SK-N-SH (cell line): ENCODE measurements at regions not wholly inside any gene's neighbourhood (a gene's known extent, or its start where the extent isn't known, plus 50 kb on each side); places are given as distances from the start of the nearest gene placed in this dataset.

ENCODE experiments used
- CTCF ChIA-PET: fragments of 300-600, 350-600 bp; formaldehyde crosslinking; extraction: SDS; loops from one replicate; lab custom pipeline; 2021; lab: Yijun Ruan, JAX
- POLR2A ChIA-PET: fragments of 350-600 bp; sonication (Branson Sonifier 250); formaldehyde crosslinking; extraction: SDS; loops from one replicate; lab custom pipeline; 2020; ENCODE audit warnings: antibody characterized with exemption, inconsistent platforms; lab: Yijun Ruan, JAX
- DNase-seq: peaks from one replicate; pipeline ENCODE4 v3.0.0; 2012
- H2AFZ ChIP-seq: fragments of 200-600 bp; sonication (generic); 2 replicates; pipeline ENCODE4 v1.8.1; 2016; ENCODE audit warnings: antibody characterized with exemption, mild to moderate bottlenecking, low read depth
- H3F3A ChIP-seq: fragments of 200-600 bp; sonication (generic); replicated peaks from 2 replicates; pipeline ENCODE3; 2016; ENCODE audit warnings: antibody characterized with exemption, mild to moderate bottlenecking; ENCODE audit not compliant: insufficient read depth
- H3K27ac ChIP-seq, 2 experiments: fragments of 200-500 bp in 1 of 2; fragments of 200-600 bp in 1 of 2; sonication (Bioruptor generic) in 1 of 2; sonication (generic), shearing (Covaris generic) in 1 of 2; 2 replicates each; pipeline versions ENCODE4 v1.5.1 to v1.6.1; 2014 to 2016; ENCODE audit warnings: low read depth in 2 of 2, inconsistent platforms in 1 of 2, low read length in 1 of 2, mild to moderate bottlenecking in 1 of 2, mixed read lengths in 1 of 2
- H3K27me3 ChIP-seq: fragments of 200-600 bp; sonication (generic), shearing (Covaris generic); 2 replicates; pipeline ENCODE4 v1.6.1; 2016; ENCODE audit warnings: mixed run types; ENCODE audit not compliant: insufficient read depth
- H3K36me3 ChIP-seq, 2 experiments: fragments of 200-500 bp in 1 of 2; fragments of 200-600 bp in 1 of 2; sonication (Bioruptor generic) in 1 of 2; sonication (generic) in 1 of 2; replicated peaks in 1 of 2; 2 replicates each; pipeline versions ENCODE3 to v1.5.1; 2014 to 2016; ENCODE audit warnings: low read length in 1 of 2, mild to moderate bottlenecking in 1 of 2; ENCODE audit not compliant: insufficient read depth in 2 of 2, control insufficient read depth in 1 of 2
- H3K4me1 ChIP-seq, 2 experiments: fragments of 200-500 bp in 1 of 2; fragments of 200-600 bp in 1 of 2; sonication (Bioruptor generic) in 1 of 2; sonication (generic), shearing (Covaris generic) in 1 of 2; 2 replicates each; pipeline versions ENCODE4 v1.5.1 to v1.6.1; 2014 to 2016; ENCODE audit warnings: low read depth in 1 of 2, low read length in 1 of 2, mixed run types in 1 of 2; ENCODE audit not compliant: insufficient read depth in 2 of 2, control insufficient read depth in 1 of 2
- H3K4me2 ChIP-seq: fragments of 200-600 bp; sonication (generic), shearing (Covaris generic); 2 replicates; pipeline ENCODE4 v1.6.1; 2017; ENCODE audit warnings: mixed run types
- H3K4me3 ChIP-seq, 2 experiments: fragments of 200-500 bp in 1 of 2; fragments of 200-600 bp in 1 of 2; sonication (Bioruptor generic) in 1 of 2; sonication (generic), shearing (Covaris generic) in 1 of 2; 2 replicates each; pipeline versions ENCODE4 v1.5.1 to v1.8.1; 2014 to 2016; ENCODE audit warnings: low read depth in 2 of 2, inconsistent platforms in 1 of 2, low read length in 1 of 2, mild to moderate bottlenecking in 1 of 2, mixed read lengths in 1 of 2, moderate library complexity in 1 of 2
- H3K79me2 ChIP-seq: fragments of 200-600 bp; sonication (generic); 2 replicates; pipeline ENCODE4 v1.8.1; 2017; ENCODE audit warnings: mild to moderate bottlenecking; ENCODE audit not compliant: insufficient read depth
- H3K9ac ChIP-seq: fragments of 200-600 bp; sonication (generic); 2 replicates; pipeline ENCODE4 v1.6.1; 2017; ENCODE audit warnings: mixed run types
- H3K9me2 ChIP-seq: fragments of 200-600 bp; sonication (generic); 2 replicates; pipeline ENCODE4 v1.6.1; 2017; ENCODE audit warnings: mixed run types
- H3K9me3 ChIP-seq: fragments of 200-600 bp; sonication (generic); 2 replicates; pipeline ENCODE4 v1.6.1; 2017; ENCODE audit warnings: mixed run types, mild to moderate bottlenecking, moderate library complexity
- H4K20me1 ChIP-seq: fragments of 200-600 bp; sonication (generic); 2 replicates; pipeline ENCODE4 v1.6.1; 2017; ENCODE audit warnings: mild to moderate bottlenecking, mixed run types; ENCODE audit not compliant: insufficient read depth
- CHD2 ChIP-seq: fragments of 150-350 bp; IDR thresholded peaks from 2 replicates; pipeline ENCODE4 v1.6.1; 2018; ENCODE audit warnings: low read length; ENCODE audit not compliant: partially characterized antibody
- ELF1 ChIP-seq: IDR thresholded peaks from 2 replicates; pipeline ENCODE4 v1.4.0; 2012
- FOSL2 ChIP-seq: IDR thresholded peaks from 2 replicates; pipeline ENCODE4 v1.4.0; 2012; ENCODE audit warnings: low read depth, mild to moderate bottlenecking, moderate library complexity, borderline replicate concordance
- FOXM1 ChIP-seq: IDR thresholded peaks from 2 replicates; pipeline ENCODE4 v1.4.0; 2012; ENCODE audit warnings: low read depth, mild to moderate bottlenecking
- GABPA ChIP-seq: IDR thresholded peaks from 2 replicates; pipeline ENCODE4 v1.4.0; 2012; ENCODE audit warnings: low read depth, mild to moderate bottlenecking
- IRF3 ChIP-seq: fragments of 150-350 bp; IDR thresholded peaks from 2 replicates; pipeline ENCODE4 v1.6.1; 2016; ENCODE audit warnings: mild to moderate bottlenecking, low read depth, low read length
- MXI1 ChIP-seq: IDR thresholded peaks from 2 replicates; pipeline ENCODE4 v1.6.1; 2012; ENCODE audit warnings: mild to moderate bottlenecking, low read depth, low read length, improper control_type of control experiment
- NFIC ChIP-seq: IDR thresholded peaks from 2 replicates; pipeline ENCODE4 v1.4.0; 2012; ENCODE audit warnings: borderline replicate concordance
- POLR2AphosphoS5 ChIP-seq: IDR thresholded peaks from 2 replicates; pipeline ENCODE4 v1.6.1; 2012; ENCODE audit warnings: low read depth, low read length
- RAD21 ChIP-seq: IDR thresholded peaks from 2 replicates; pipeline ENCODE4 v1.6.1; 2012; ENCODE audit warnings: mild to moderate bottlenecking, low read length
- RCOR1 ChIP-seq: fragments of 150-350 bp; IDR thresholded peaks from 2 replicates; pipeline ENCODE4 v1.6.1; 2017; ENCODE audit warnings: antibody characterized with exemption, low read length
- REST ChIP-seq: IDR thresholded peaks from 2 replicates; pipeline ENCODE4 v1.6.1; 2012; ENCODE audit warnings: mild to moderate bottlenecking, low read depth, low read length, moderate library complexity
- RFX5 ChIP-seq: IDR thresholded peaks from 2 replicates; pipeline ENCODE4 v1.6.1; 2012; ENCODE audit warnings: mild to moderate bottlenecking, improper control_type of control experiment, low read length
- SIN3A ChIP-seq: IDR thresholded peaks from 2 replicates; pipeline ENCODE4 v1.6.1; 2012; ENCODE audit warnings: low read depth, mild to moderate bottlenecking, low read length, moderate library complexity, borderline replicate concordance
- TAF1 ChIP-seq: IDR thresholded peaks from 2 replicates; pipeline ENCODE4 v1.6.1; 2012; ENCODE audit warnings: low read depth, mild to moderate bottlenecking, low read length, moderate library complexity, borderline replicate concordance
- TCF12 ChIP-seq: IDR thresholded peaks from 2 replicates; pipeline ENCODE4 v1.4.0; 2012
- YY1 ChIP-seq: IDR thresholded peaks from 2 replicates; pipeline ENCODE4 v1.4.0; 2012; ENCODE audit warnings: low read depth, mild to moderate bottlenecking
- ZBTB33 ChIP-seq: IDR thresholded peaks from 2 replicates; pipeline ENCODE4 v1.4.0; 2012; ENCODE audit warnings: low read depth, borderline replicate concordance
- WGBS: methylation state at CpG from one replicate; pipeline ENCODE4 v1.1.6; 2017; ENCODE audit warnings: low lambda C conversion rate; 5-methylcytosine and 5-hydroxymethylcytosine counted together
- TF ChIP-seq, protein P1 (sequence below): fragments of 200-600 bp; sonication (generic); IDR thresholded peaks from 2 replicates; pipeline ENCODE4 v1.6.1; 2017; ENCODE audit warnings: antibody characterized with exemption, mild to moderate bottlenecking, moderate library complexity

GRCh38 chr11:43067681-43068080 lies 244.1 kb upstream of the API5 start:
- Histone ChIP-seq H3K4me1 (peaks cover 0 to 2% of the 10 kb centered on the region in 2 experiments; a peak in 2 of 4 replicates), H3F3A (no peaks in the 10 kb centered on the region), H3K79me2 (no peaks in the 10 kb centered on the region), H3K4me3 (no peak overlapping the region), H3K4me2 (no peak overlapping the region), H3K36me3 (no peaks in the 10 kb centered on the region), H2AFZ (no peak overlapping the region), H4K20me1 (no peaks in the 10 kb centered on the region), H3K9me3 (no peaks in the 10 kb centered on the region), H3K27me3 (no peaks in the 10 kb centered on the region), H3K9ac (no peak overlapping the region), H3K27ac (no peak overlapping the region), H3K9me2 (no peaks in the 10 kb centered on the region)
- no peak for TF ChIP-seq ZBTB33
- TF ChIP-seq NFIC = no peak
- no peak for TF ChIP-seq YY1
- TF ChIP-seq ELF1 = no peak
- TF ChIP-seq RCOR1 = no peak
- TF ChIP-seq IRF3 = no peak
- no peak for TF ChIP-seq FOSL2
- TF ChIP-seq, protein P1, sequence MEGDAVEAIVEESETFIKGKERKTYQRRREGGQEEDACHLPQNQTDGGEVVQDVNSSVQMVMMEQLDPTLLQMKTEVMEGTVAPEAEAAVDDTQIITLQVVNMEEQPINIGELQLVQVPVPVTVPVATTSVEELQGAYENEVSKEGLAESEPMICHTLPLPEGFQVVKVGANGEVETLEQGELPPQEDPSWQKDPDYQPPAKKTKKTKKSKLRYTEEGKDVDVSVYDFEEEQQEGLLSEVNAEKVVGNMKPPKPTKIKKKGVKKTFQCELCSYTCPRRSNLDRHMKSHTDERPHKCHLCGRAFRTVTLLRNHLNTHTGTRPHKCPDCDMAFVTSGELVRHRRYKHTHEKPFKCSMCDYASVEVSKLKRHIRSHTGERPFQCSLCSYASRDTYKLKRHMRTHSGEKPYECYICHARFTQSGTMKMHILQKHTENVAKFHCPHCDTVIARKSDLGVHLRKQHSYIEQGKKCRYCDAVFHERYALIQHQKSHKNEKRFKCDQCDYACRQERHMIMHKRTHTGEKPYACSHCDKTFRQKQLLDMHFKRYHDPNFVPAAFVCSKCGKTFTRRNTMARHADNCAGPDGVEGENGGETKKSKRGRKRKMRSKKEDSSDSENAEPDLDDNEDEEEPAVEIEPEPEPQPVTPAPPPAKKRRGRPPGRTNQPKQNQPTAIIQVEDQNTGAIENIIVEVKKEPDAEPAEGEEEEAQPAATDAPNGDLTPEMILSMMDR = no peak
- TF ChIP-seq FOXM1 = no peak
- TF ChIP-seq POLR2AphosphoS5 = no peak
- no peak for TF ChIP-seq RFX5
- TF ChIP-seq TAF1 = no peak
- no peak for TF ChIP-seq CHD2
- TF ChIP-seq SIN3A = no peak
- TF ChIP-seq REST = no peak
- no peak for TF ChIP-seq RAD21
- TF ChIP-seq TCF12 = no peak
- TF ChIP-seq MXI1 = no peak
- no peak for TF ChIP-seq GABPA
- 22% methylated on average over 1 of the region's 1 CpG for WGBS
- CTCF ChIA-PET = no interaction called here
- POLR2A ChIA-PET = no interaction called here
- no peak for DNase-seq
